BJ (cell line): ENCODE measurements at regions not wholly inside any gene's neighbourhood (a gene's known extent, or its start where the extent isn't known, plus 50 kb on each side); places are given as distances from the start of the nearest gene placed in this dataset.

Source experiments
- CTCF ChIA-PET: fragments of 350-600 bp; formaldehyde crosslinking; extraction: SDS; loops from one replicate; lab custom pipeline; 2021; ENCODE audit warnings: antibody characterized with exemption, inconsistent platforms; lab: Yijun Ruan, JAX
- POLR2A ChIA-PET: fragments of 300-600 bp; sonication (Branson Sonifier 250); formaldehyde crosslinking; extraction: SDS; loops from one replicate; lab custom pipeline; 2021; ENCODE audit warnings: antibody characterized with exemption; lab: Charles Lee
- DNase-seq: peaks from one replicate; pipeline ENCODE4 v3.0.0-alpha.2; 2011; ENCODE audit warnings: low read depth
- H3K27me3 ChIP-seq: 2 replicates; pipeline ENCODE4 v1.6.0; 2011; ENCODE audit warnings: low read length; ENCODE audit not compliant: control insufficient read depth, insufficient read depth
- H3K36me3 ChIP-seq: 2 replicates; pipeline ENCODE4 v1.5.1; 2011; ENCODE audit warnings: low read length; ENCODE audit not compliant: control insufficient read depth, insufficient read depth
- H3K4me3 ChIP-seq: 2 replicates; pipeline ENCODE4 v1.5.1; 2011; ENCODE audit warnings: low read depth, mild to moderate bottlenecking, control low read depth, low read length
- TF ChIP-seq, protein P1 (sequence below): IDR thresholded peaks from 2 replicates; pipeline ENCODE4 v1.5.1; 2011; ENCODE audit warnings: low read depth, mild to moderate bottlenecking, control low read depth, inconsistent platforms, low read length, moderate library complexity; ENCODE audit not compliant: insufficient read depth

- ChIA-PET POLR2A (no interaction called here), CTCF (no interaction called here)
- TF ChIP-seq, protein P1, sequence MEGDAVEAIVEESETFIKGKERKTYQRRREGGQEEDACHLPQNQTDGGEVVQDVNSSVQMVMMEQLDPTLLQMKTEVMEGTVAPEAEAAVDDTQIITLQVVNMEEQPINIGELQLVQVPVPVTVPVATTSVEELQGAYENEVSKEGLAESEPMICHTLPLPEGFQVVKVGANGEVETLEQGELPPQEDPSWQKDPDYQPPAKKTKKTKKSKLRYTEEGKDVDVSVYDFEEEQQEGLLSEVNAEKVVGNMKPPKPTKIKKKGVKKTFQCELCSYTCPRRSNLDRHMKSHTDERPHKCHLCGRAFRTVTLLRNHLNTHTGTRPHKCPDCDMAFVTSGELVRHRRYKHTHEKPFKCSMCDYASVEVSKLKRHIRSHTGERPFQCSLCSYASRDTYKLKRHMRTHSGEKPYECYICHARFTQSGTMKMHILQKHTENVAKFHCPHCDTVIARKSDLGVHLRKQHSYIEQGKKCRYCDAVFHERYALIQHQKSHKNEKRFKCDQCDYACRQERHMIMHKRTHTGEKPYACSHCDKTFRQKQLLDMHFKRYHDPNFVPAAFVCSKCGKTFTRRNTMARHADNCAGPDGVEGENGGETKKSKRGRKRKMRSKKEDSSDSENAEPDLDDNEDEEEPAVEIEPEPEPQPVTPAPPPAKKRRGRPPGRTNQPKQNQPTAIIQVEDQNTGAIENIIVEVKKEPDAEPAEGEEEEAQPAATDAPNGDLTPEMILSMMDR: no peak
- Histone ChIP-seq H3K4me3 (no peak overlapping the region), H3K36me3 (no peaks in the 10 kb centered on the region), H3K27me3 (no peaks in the 10 kb centered on the region)
- DNase-seq: no peak
Measured at GRCh38 chr2:15769235-15769634, 171.1 kb upstream of the MYCN start.

GRCh38 chr2:15769676-15770547 lies 170.4 kb upstream of the MYCN start:
- no peaks in the 10 kb centered on the region for H3K27me3 ChIP-seq
- CTCF ChIA-PET: no interaction called here
- no peak for DNase-seq
- no peaks in the 10 kb centered on the region for H3K36me3 ChIP-seq
- TF ChIP-seq, protein P1: no peak
- H3K4me3 ChIP-seq: no peak overlapping the region
- POLR2A ChIA-PET: no interaction called here

DNA sequence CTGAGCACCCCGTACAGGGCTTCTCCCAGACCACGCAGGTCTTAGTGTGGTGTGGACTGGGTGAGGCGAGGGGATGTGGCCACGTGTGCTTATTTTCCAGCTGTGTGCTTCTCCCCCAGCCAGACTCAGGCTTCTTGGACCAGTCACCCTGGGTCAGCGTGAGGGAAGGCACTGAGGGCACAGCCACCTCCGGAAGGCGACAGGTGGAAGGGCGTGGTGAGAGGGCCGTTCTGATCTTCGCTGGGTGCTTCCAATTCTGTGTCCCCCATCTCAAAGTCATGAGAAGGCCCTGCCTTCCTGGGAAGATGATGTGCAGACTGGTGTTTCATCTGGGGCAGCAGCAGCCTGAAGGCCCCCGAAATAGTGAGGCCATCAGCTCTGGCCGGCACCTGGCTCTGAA lies 169.7 kb upstream of the MYCN start:
- ChIA-PET CTCF (interaction anchor here (0.6 kb wide), 1 partner anchor 40 kb away, joined by 4 read pairs; no protein-coding TSS in a partner anchor), POLR2A (no interaction called here)
- TF ChIP-seq, protein P1: no peak
- H3K36me3 ChIP-seq: no peaks in the 10 kb centered on the region
- no peaks in the 10 kb centered on the region for H3K27me3 ChIP-seq
- no peak overlapping the region for H3K4me3 ChIP-seq
- no peak for DNase-seq

- TF ChIP-seq, protein P1: no peak
- no peaks in the 10 kb centered on the region for H3K36me3 ChIP-seq
- ChIA-PET CTCF (interaction anchor here (0.6 kb wide), 1 partner anchor 40 kb away, joined by 4 read pairs; no protein-coding TSS in a partner anchor), POLR2A (no interaction called here)
- DNase-seq: no peak
- no peaks in the 10 kb centered on the region for H3K27me3 ChIP-seq
- no peak overlapping the region for H3K4me3 ChIP-seq
Measured at GRCh38 chr2:15771124-15771523, 169.2 kb upstream of the MYCN start.

DNA sequence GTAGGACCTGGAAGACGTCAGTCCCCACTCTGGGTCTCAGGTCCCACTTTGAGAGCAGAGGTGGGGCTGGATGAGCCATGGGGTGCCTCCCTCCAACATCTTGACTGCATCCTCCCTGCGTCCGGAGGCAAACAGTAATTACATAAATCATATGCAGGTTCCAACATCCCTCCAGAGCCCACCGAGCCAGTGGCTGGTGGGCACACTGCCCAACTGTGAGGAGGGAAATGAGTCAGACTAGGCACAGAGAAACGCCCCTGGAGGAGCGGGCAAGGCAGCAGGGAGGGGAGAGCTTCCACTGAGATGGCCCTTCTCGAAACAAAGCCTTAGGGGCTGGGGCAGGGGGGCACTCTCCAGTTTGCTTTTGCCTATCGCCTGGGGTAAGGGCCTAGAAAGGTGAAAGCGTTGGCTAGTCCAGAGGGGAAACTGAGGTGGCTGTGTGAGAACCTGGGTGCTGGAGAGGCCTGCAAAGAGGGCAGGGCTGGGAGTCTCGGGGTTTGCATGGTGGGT lies 168.2 kb upstream of the MYCN start:
- DNase-seq: no peak
- CTCF ChIA-PET: no interaction called here
- no peaks in the 10 kb centered on the region for H3K27me3 ChIP-seq
- H3K36me3 ChIP-seq: no peaks in the 10 kb centered on the region
- H3K4me3 ChIP-seq: no peak overlapping the region
- TF ChIP-seq, protein P1: no peak
- POLR2A ChIA-PET: no interaction called here
